ENCODE measurements at regions not wholly inside any gene's neighbourhood (a gene's known extent, or its start where the extent isn't known, plus 50 kb on each side); places are given as distances from the start of the nearest gene placed in this dataset.

GRCh38 chr7:68642727-68643126, 955.5 kb upstream of the AUTS2 start:
- TF ChIP-seq, protein P1, sequence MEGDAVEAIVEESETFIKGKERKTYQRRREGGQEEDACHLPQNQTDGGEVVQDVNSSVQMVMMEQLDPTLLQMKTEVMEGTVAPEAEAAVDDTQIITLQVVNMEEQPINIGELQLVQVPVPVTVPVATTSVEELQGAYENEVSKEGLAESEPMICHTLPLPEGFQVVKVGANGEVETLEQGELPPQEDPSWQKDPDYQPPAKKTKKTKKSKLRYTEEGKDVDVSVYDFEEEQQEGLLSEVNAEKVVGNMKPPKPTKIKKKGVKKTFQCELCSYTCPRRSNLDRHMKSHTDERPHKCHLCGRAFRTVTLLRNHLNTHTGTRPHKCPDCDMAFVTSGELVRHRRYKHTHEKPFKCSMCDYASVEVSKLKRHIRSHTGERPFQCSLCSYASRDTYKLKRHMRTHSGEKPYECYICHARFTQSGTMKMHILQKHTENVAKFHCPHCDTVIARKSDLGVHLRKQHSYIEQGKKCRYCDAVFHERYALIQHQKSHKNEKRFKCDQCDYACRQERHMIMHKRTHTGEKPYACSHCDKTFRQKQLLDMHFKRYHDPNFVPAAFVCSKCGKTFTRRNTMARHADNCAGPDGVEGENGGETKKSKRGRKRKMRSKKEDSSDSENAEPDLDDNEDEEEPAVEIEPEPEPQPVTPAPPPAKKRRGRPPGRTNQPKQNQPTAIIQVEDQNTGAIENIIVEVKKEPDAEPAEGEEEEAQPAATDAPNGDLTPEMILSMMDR (IDR thresholded peaks at IDR 0.05): no peak
- H3K4me3 ChIP-seq: no peak overlapping the region
- no peaks in the 10 kb centered on the region for H3K27me3 ChIP-seq
- no peak overlapping the region for H3K27ac ChIP-seq
- H3K9me3 ChIP-seq: peaks cover 0 to 10% (median 6%) of the 10 kb centered on the region in 3 donors
- no peak for DNase-seq
- no peaks in the 10 kb centered on the region for H3K36me3 ChIP-seq
- H3K4me1 ChIP-seq: no peaks in the 10 kb centered on the region
- intact Hi-C loops (cut with DNase I; ENCODE audit: low total_unique reads): no loop called here

DNA sequence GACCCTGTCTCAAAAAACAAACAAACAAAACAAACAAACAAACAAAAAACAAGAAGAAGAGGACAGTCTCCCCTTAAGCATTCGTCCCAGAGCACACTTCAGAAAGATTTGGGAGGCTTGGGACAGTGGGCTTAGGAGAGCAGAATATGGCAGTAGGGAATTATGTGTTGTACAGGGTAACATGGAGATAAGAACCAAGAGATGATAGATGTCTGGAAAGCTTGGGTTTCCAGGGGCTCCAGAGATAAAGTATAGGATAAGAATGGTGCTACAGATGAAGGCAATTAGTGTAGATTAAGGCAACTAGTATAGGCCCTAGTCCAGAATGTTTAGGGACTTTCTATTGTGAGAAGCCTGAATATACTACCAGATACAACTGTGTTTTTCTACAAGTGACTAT, 934.9 kb upstream of the AUTS2 start:
- Histone ChIP-seq H3K9me3 (no peaks in the 10 kb centered on the region), H3K4me1 (no peaks in the 10 kb centered on the region), H3K4me3 (no peak overlapping the region), H3K36me3 (no peaks in the 10 kb centered on the region), H3K27ac (no peak overlapping the region), H3K27me3 (no peaks in the 10 kb centered on the region)
- TF ChIP-seq, protein P1 (IDR thresholded peaks at IDR 0.05): no peak
- intact Hi-C loops (cut with DNase I; ENCODE audit: low total_unique reads): no loop called here
- no peak for DNase-seq

DNA sequence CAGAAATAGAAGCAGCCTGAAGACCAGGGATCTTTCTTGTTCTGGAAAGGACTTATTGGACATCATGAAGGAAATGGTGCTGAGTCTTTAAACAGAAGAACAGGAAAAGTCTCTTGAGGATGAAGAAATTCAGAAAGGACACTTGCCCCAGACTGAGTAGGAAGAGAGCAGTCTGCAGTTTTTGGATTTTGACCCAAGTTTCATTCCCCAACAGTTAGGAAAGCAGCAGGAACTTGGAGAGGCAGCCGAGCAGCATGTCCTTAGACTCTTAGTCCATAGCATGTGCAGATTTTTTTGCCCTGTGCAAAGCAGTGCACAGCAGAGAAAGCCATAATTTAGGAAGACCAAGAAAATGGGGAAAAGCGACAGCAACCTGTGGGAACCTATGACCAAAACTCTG, 927.2 kb upstream of the AUTS2 start:
- no peak for DNase-seq
- TF ChIP-seq, protein P1 (IDR thresholded peaks at IDR 0.05): no peak
- Histone ChIP-seq H3K36me3 (no peaks in the 10 kb centered on the region), H3K4me1 (no peaks in the 10 kb centered on the region), H3K27me3 (no peaks in the 10 kb centered on the region), H3K27ac (no peak overlapping the region), H3K9me3 (peaks cover 0 to 5% (median 0%) of the 10 kb centered on the region in 3 donors), H3K4me3 (no peak overlapping the region)
- intact Hi-C loops (cut with DNase I; ENCODE audit: low total_unique reads): no loop called here

DNA sequence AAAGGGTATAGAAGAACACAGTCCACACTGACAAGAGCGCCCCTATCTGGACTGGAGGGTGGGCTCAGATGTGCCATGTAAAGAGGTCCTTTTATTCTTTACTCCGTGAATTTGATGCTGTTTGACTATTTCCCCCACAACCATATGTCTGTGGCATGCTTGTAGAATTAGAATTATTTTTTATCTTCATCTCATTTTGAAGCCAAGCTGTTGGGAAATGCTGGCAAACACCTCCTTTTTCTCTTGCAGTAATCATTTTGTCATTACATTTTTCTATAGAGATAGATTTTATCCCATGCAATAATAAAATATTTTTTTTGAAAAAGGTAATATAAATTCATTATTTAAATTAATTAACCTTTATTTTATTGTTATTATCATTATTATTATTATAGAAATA, 926.6 kb upstream of the AUTS2 start:
- intact Hi-C loops (cut with DNase I; ENCODE audit: low total_unique reads): no loop called here
- no peak overlapping the region for H3K4me3 ChIP-seq
- no peaks in the 10 kb centered on the region for H3K4me1 ChIP-seq
- DNase-seq: no peak
- no peak overlapping the region for H3K27ac ChIP-seq
- H3K27me3 ChIP-seq: no peaks in the 10 kb centered on the region
- TF ChIP-seq, protein P1 (IDR thresholded peaks at IDR 0.05): no peak
- H3K9me3 ChIP-seq: peaks cover 0 to 5% (median 0%) of the 10 kb centered on the region in 3 donors
- H3K36me3 ChIP-seq: no peaks in the 10 kb centered on the region

DNA sequence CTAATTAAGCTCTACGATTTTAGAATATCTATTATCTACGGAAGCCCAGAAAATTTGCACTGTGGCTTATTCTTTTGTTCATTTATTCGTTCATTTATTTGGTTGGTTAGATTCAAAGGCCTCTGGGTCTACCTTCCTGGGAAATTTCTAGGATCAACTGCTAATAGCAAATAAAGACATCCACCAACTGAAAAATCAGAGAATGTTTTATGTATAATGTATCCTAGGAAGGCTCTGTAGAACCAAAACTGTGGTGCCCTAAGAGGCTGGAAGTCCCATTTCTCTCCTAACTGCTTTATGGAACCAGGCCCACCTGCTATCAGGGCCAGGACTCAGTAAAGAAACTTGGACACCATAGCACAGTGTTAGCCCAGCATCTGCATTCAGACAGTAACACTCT, 923.4 kb upstream of the AUTS2 start:
- Histone ChIP-seq H3K4me3 (no peak overlapping the region), H3K9me3 (peaks cover 0 to 5% (median 0%) of the 10 kb centered on the region in 3 donors), H3K36me3 (no peaks in the 10 kb centered on the region), H3K27me3 (no peaks in the 10 kb centered on the region), H3K27ac (no peak overlapping the region), H3K4me1 (no peaks in the 10 kb centered on the region)
- DNase-seq: no peak
- intact Hi-C loops (cut with DNase I; ENCODE audit: low total_unique reads): no loop called here
- TF ChIP-seq, protein P1 (IDR thresholded peaks at IDR 0.05): no peak
